ENCODE measurements at regions not wholly inside any gene's neighbourhood (a gene's known extent, or its start where the extent isn't known, plus 50 kb on each side); places are given as distances from the start of the nearest gene placed in this dataset.
"Not testable (repeated sequence)": the region's sequence is repeated elsewhere in the genome, so short reads cannot be mapped to it uniquely, and the experiment has no call there.

DNA sequence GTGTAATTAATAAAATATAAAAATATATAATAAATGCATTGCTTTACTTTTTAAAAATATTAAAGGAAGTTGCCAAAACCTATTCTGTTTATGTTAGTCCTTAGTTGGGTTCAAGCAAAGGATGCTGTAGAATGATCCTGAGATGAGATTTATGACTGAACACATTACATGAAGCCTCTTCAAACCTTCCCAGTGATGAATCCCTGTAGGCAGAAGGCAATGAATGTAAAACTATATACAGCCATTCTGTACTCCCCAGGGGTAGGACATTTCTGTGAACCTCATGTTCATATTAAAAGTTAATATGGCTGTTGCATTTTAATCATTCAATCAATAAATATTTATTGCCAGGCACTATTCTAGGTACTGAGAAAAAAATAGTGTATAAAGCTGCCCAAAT, 166.0 kb downstream of the RFPL4B start:
- no peak for DNase-seq (ENCODE audit: low read depth)

DNA sequence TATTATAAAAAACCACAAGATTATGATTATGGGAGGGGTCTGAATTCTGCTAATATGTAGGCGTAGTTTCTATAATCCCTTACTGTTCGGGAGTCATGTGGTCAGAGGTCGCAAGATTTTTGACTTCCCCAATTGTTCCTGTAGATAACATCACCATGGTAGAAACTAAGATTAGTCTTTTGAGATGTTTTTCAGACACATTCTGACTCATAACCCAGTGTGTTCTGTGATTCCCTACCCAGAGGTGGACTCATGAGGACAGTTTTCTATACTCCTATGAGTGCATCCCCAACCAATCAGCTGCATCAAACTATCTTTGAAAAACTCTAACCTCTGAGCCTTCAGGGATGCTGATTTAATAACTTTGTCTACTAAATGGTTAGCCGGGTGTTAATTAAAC, 175.5 kb downstream of the RFPL4B start:
- no peak for DNase-seq (ENCODE audit: low read depth)

DNA sequence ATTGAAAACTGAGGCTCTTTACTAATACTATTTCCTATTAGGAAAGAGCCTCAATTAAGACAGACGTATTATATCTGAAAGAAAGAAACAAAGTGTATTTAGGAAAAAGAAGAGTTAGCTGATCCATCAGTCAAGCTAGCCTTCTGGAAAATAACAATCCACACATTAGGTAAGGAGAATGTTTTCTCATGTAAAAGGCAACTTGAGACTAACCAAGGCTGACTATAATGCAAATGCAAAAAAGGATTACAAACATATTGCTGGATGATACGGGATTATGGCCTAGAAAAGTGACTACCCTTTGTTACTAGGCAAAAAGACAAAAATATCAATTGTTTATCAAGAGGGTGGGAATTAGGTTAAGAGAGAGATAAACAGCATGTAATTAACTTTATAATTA, 176.9 kb downstream of the RFPL4B start:
- no peak for DNase-seq (ENCODE audit: low read depth)

DNA sequence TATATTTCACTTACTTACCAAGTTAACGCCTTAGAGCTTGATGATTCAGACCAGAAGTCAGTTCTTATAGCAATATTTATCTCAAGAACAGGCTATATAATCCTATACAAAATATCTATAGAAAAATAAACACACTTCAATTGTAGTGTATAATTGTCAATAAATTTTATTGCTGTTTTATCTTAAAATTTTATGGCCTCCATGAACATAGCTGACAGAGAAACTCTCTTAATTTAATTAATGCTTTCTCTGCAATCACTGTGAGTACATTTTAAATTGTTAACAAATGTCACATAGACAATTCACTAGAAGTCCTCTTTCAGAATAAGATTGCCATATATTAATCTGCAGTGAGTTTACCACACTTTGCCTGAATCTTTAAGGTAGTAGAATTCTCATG, 178.6 kb downstream of the RFPL4B start:
- DNase-seq (ENCODE audit: low read depth): no peak

DNA sequence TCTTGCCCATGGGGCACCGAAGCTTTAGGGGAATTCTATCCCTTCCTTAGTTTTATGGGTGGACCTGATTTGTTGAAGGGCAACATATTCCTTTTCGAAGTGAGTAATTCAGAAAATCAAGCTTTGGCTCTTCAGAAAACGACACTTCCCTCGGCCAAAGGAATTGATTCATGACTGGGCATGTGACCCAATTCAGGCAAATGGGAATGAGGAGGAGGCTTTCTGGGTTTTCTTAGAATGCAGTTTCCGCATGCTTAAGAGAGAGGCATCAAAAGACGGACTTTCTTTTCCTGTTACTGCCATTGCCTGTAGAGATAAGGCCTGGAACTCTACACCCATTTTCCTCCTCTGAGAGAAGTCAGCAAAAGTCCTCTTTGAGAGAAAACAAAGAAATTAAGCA, 179.5 kb downstream of the RFPL4B start:
- no peak for DNase-seq (ENCODE audit: low read depth)

DNA sequence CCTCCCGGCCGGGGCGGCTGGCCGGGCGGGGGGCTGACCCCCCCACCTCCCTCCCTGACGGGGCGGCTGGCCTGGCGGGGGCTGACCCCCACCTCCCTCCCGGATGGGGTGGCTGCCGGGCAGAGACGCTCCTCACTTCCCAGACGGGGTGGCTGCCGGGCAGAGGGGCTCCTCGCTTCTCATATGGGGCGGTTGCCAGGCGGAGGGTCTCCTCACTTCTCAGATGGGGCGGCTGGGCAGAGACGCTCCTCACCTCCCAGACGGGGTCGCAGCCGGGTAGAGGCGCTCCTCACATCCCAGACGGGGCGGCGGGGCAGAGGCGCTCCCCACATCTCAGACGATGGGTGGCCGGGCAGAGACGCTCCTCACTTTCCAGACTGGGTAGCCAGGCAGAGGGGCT, 181.2 kb downstream of the RFPL4B start:
- DNase-seq (ENCODE audit: low read depth): not testable (repeated sequence)

DNA sequence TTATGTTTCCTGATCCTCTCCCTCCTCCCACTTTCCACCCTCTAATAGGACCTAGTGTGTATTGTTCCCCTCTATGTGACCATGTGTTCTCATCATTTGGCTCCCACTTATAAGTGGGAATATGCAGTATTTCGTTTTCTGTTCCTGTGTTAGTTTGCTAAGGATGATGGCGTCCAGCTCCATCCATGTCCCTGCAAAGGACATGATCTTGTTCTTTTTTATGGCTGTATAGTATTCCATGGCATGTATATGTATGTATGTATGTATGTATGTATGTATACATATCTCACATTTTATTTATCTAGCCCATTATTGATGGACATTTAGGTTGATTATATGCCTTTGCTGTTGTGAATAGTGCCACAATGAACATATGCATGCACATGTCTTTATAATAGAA, 188.7 kb downstream of the RFPL4B start:
- no peak for DNase-seq (ENCODE audit: low read depth)

DNA sequence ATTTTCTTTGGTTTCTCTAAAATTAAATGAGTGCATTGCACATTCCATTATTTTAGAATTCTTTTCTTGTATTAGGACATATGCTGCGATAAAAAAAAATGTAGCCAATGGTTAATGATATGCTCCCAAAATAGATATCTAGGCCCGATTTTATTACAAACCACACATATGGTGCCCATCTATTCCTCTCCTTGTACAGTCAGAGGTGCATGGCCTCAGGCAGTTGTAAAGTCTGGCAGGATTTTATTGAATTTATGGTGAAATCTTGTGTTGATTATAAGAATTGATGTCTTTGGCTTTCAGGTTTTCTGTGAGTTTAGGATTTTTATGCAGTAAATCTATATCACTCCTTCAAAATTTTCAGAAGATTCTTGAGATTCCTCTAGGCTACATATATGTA, 192.2 kb downstream of the RFPL4B start:
- DNase-seq (ENCODE audit: low read depth): no peak

DNA sequence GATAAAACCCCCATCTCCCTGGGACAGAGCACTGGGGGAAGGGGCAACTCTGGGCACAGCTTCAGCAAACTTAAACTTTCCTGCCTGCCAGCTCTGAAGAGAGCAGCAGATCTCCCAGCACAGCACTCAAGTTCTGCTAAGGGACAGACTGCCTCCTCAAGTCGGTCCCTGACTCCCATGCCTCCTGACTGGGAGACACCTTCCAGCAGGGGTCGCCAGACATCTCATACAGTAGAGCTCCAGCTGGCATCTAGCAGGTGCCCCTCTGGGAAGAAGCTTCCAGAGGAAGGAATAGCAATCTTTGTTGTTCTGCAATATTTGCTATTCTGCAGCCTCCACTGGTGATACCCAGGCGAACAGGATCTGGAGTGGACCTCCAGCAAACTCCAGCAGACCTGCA, 194.7 kb downstream of the RFPL4B start:
- not testable (repeated sequence) for DNase-seq (ENCODE audit: low read depth)

DNA sequence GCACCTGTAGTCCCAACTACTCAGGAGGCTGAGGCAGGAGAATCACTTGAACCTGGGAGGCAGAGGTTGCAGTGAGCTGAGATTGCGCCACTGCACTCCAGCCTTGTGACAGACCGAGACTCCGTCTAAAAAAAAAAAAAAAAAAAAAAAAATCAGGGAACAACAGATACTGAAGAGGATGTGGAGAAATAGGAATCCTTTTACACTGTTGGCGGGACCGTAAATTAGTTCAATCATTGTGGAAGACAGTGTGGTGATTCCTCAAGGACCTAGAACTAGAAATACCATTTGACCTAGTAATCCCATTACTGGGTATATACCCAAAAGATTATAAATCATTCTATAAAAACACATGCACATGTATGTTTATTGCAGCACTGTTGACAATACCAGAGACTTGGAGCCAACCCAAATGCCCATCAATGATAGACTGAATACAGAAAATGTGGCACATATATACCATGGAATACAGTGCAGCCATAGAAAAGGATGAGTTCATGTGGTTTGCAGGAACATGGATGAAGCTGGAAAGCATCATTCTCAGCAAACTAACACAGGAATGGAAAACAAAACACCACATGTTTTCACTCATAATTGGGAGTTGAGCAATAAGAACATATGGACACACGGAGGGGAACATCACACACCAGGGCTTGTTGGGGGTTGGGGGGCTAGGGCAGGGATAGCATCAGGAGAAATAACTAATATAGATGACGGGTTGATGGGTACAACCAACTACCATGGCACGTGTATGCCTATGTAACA, 200.4 kb downstream of the RFPL4B start:
- DNase-seq (ENCODE audit: low read depth): not testable (repeated sequence)

DNA sequence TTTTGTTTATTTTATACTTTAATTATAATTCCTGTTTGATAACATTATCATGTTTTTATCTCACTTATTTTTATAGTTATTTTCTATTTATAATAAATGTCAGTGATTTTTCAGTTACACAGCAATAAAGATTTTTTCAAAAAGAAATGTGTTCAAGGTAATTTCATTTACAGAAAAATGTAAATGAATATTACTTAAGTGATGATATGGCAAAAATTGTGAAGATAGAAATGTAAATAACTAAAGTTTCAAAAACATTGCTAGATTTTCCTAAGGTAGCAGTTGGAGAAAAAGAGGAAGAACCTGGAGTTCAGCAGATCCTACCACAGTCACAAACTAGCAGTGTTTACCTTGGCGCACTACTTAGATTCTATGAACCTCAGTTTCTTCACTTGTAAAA, 202.6 kb downstream of the RFPL4B start:
- DNase-seq (ENCODE audit: low read depth): no peak

DNA sequence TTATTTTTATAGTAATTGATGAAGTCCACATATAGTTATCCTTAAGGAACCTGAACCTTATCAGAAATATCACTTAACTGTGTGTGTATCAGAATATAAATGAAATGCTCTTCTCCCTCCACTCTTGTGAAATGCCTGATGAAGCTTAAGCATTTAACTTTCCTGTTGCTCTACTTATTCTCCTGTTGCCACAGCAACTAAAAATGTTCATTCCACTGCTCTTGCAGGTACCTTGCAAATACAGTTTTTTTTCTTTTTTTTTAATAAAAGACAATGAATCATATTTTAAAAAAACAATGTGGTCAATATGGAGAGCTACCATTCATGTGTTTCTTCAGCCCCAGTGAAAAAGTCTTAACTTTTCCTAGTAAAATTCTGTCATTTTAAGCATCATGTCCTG, 210.3 kb downstream of the RFPL4B start:
- no peak for DNase-seq (ENCODE audit: low read depth)

DNA sequence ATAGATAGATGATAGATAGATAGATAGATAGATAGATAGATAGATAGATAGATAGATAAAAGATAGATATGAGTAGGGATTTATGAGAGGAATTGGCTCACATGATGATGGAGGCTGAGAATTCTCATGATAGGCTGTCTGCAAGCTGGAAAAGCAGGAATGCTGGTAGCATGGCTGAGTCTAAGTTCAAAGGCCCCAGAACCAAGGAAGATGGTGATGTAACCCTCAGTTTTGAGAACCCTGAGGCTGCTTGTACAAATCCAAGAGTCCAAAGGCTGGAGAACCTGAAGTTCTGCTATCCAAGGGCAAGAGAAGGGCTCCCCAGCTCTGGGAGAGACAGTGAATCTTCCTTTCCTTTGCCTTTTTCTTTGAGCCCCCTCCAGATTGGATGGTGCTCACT, 210.8 kb downstream of the RFPL4B start:
- no peak for DNase-seq (ENCODE audit: low read depth)

DNA sequence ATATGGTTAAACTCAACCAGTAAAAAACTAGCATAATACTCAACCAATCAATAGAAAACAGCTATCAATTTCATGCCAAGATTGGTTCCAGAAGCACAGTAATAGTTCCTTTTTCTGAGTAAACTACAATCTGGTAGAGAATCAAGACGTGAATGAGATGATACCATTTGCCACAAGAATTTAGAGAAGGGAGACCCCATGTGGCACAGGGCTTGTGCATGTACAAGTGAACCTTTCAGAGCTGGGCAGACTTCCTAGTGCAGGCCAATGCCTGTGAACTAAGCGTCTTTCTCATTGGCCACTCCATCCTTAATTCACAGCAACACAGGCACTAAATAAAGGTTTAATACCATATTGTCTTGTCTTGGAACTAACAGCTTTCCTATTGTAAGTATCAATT, 213.5 kb downstream of the RFPL4B start:
- no peak for DNase-seq (ENCODE audit: low read depth)

DNA sequence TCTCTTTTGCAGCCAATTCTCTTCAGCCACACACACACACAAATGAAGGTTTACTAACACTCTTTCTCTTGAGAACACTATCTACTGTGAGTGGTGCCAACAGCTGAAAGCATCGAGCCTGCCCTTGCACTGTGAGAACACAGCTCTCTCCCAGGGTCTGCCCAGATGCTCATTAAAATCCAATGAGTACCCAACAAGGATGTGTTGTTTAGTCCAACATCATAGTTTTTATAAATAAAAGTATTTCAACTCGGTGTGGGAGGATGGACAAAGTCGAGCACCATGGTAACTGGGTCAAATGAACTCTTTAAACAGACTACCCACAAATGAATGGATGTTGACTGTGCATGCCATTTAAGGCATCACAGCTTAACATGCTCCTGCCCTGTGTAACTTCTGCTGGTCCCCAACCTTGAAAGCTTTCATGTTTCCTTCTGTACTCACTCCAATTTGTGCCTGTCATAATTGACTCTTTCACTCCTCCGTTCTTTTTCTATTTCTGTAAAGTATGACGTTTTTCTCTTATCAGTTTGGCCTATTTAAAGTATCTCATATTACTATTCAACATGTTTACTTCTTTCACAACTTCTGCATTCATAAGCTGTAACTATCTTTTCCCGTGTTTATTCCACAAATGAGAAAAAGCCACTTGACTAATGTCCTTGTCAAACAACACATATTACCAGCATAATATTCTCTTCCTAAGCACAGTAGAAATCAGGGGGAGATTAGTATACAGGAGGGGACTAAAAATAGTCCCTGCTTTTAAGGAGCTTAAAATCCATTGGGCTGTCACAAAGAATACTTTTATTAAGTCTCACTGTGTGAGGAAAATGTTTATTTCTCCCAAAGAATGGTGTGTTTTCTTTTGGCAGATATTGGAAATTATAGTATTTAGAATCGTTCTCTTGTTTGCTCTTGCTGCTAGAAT, 215.4 kb downstream of the RFPL4B start:
- no peak for DNase-seq (ENCODE audit: low read depth)

DNA sequence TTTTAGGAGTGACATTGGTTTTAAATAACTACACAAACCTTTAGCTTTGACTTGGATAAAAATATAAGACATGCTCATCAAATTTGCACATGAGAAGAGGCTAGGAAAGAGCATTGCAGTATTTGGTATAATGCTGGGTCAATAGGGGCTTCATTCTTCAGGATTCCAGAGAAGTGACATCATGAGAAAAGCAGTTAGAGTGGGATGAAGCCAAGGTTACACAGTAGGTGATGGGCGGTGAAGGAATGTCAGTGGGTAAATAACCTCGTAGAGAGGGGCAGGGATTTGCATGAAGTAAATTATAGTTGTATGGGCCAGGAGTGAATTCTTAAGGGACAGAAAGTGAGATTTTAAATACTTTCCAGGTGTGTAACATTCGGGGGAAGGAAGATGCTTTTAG, 216.2 kb downstream of the RFPL4B start:
- DNase-seq (ENCODE audit: low read depth): no peak

DNA sequence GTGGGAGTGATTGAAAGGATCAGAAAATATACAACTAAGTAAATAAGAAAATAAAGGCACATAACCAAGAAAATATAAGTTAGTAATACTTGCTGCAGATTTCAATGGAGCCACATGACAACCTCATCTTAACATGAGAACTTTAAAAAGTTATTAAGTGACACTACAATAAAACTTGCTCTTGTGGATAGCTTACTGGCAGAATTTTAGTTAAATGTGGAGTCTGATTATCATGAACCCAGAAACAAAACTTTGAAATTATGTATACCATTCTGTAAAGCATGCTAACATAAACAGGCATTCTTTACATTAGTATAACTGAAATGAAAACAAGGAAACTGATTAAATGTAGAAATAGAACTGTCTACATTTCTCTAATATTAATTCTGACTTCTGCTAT, 220.9 kb downstream of the RFPL4B start:
- DNase-seq (ENCODE audit: low read depth): no peak

DNA sequence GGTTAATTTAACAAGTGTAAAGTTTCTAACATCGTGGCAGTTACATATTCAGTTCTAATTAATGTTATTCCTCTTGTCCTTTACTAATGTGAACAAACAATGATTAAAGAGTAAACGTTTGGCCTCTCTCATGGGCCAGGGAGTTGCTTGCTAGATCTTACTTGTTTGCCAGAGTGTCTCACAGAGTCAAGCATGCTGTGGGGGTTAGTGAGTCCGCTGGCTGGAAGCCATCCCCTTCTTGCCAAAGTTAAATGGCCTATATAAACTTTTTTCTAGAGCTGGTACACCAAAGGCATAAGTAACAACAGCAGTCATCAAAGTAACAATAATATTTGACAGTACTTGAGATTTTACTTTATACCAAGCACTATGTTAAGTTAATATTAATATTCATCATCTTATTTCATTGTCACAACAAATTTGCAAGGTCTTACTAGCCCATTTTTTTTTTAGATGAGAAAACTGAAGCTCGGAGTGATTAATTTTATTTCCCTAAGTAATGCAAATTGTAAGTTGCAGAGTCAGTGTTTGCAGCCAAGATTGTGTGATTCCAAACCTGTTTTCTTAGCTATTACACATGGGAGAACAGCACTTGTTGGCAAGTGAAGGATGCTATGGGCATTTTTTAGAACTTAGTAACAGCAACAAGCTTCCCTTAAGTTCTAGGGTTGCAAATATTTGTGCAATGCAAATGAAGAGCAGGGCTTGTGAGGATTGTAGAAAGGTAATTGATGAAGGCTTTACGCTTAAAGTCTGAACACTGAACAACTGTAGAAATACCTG, 224.5 kb downstream of the RFPL4B start:
- DNase-seq (ENCODE audit: low read depth): peak; percentile 60

DNA sequence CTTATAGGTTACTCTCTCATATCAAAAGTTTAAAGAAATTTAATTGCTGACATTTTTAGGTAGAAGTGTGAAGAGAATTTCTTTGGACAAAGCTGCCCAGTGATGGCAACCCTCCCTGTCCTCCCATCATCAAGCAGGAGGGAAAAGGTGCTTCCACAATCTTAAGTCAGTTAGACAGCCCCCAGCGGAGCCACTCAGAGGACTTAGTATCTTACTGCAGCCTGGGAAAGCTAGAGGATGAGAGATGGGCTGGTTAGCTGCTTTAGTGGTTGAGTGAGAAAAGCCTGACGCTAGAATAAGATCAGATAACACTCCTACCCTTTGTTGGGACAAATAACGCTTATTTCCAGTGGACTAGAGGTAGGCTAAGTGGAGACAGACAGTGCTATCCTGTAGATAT, 227.1 kb downstream of the RFPL4B start:
- no peak for DNase-seq (ENCODE audit: low read depth)

DNA sequence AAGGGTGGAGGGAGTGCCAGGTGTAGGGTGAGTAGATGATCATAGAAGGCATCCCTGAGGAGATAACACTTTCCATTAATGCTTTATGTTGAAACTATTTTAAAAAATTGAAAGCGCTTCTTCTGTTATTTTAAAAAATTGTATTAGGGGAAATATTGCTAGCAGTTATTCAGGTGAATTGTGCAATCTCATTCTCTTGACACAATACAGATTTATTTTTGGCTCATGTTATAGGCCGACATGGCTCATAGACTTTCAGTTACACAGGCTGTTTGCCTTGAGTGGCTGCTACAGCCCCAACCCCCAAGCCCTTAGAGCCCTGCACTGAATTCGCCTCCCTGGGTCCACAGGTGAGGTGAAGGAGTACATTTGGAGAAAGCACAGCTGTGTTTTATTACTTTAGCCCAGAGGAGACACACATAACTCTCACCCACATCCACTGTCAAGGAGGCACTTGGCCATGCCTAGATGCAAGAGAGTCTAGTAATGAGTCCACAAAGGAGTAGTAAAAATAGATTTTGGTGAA, 228.2 kb downstream of the RFPL4B start:
- DNase-seq (ENCODE audit: low read depth): no peak

DNA sequence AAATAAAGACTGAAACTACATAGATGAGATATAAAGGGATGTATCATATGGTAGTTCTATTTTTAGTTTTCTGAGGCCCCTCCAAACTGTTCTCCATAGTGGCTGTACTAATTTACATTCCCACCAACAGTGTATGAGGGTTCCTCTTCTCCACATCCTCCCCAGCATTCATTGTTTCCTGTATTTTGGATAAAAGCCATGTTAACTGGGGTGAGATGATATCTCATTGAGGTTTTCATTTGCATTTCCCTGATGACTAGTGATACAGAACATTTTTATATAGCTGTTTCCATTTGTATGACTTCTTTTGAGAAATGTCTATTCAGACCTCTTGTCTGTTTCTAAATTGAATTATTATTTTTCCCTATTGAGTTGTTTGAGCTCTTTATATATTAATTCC, 229.3 kb downstream of the RFPL4B start:
- no peak for DNase-seq (ENCODE audit: low read depth)

DNA sequence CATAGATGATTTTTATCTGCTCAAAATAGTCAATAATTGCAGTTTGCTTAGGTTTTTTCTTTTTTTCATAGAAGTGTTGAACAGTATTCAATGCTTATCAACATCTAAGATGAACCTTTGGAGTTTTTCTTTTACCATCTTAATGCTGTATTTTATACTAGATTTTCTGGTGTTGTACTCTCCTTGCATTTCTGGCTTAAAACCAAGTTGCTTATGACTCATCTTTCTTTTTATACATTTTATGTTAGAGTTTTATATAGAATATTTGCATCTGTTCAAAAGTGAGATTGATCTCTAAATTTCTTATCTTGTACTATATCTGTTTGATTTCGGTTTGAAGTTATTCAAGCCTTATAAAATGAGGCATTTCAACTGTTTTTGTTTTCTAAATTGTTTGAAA, 232.5 kb downstream of the RFPL4B start:
- DNase-seq (ENCODE audit: low read depth): no peak

Data from stromal cell of bone marrow (primary cell).